ENCODE measurements at regions not wholly inside any gene's neighbourhood (a gene's known extent, or its start where the extent isn't known, plus 50 kb on each side); places are given as distances from the start of the nearest gene placed in this dataset.

- no peak for DNase-seq (ENCODE audit: low read depth in 3 of 3)
Measured at GRCh38 chr22:48683640-48684039, 1144.0 kb downstream of the BRD1 start.

- DNase-seq (ENCODE audit: low read depth in 3 of 3), result no peak
Measured at GRCh38 chr22:48682504-48682903, 1145.2 kb downstream of the BRD1 start.

DNA sequence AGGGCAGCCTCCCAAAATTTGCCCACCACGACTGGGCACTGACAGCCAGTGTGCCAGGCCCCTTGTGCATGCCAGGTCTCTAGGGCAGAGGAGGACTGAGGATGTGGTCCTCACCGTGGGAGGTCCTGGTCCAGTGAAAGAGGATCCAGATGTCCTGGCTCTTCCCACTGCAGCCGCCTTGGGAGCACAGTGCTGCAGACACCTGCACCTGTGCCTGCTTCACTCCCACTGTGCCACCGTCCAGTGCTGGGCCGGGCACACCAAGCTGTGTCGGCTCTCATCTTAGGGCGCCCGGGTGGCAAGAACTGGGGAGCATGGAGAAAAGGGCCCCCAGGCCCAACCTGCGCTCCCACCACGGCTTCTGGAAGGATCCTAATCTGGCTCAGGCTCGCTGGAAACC, 1147.1 kb downstream of the BRD1 start:
- DNase-seq (ENCODE audit: low read depth in 3 of 3), result no peak

DNA sequence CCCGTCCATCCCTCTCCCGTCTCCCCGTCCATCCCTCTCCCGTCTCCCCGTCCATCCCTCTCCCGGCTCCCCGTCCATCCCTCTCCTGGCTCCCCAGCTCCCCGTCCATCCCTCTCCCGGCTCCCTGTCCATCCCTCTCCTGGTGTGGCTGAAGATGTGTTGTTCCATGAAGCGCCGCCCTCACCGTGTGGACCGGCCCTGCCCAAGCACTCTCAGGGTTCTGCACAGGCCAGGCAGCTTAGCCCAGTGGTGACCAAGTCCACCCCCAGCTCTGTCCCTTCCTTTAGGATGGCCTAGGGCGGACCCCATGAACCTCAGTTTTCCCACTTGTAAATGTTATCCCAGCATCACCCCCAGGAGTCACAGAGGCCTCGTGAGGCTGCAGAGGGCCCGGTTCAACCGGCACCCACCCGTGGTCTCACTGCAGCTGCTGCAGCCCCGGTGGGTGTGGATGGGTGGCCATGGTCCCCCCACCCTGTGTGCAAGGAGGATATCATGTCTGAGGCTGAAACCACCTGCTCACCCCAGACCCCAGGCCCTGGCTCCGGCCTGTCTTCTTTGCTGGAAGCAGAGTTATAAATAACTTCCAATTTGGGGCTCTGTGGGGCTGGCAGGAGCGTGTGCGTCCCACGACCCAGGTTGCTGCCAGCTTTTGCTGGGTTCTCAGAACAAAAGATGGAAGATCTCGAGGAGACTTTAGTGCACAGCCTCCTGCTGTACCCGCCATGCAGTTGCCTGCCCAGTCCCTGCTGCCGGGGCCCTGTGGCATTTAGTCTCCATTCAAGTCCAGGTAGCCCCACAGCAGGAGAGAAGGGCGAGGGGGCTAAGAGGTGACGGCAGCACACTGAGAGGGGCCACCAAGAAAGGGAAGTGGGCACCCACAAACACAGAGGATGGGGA, 1147.8 kb downstream of the BRD1 start:
- DNase-seq (ENCODE audit: low read depth in 3 of 3), result no peak

DNA sequence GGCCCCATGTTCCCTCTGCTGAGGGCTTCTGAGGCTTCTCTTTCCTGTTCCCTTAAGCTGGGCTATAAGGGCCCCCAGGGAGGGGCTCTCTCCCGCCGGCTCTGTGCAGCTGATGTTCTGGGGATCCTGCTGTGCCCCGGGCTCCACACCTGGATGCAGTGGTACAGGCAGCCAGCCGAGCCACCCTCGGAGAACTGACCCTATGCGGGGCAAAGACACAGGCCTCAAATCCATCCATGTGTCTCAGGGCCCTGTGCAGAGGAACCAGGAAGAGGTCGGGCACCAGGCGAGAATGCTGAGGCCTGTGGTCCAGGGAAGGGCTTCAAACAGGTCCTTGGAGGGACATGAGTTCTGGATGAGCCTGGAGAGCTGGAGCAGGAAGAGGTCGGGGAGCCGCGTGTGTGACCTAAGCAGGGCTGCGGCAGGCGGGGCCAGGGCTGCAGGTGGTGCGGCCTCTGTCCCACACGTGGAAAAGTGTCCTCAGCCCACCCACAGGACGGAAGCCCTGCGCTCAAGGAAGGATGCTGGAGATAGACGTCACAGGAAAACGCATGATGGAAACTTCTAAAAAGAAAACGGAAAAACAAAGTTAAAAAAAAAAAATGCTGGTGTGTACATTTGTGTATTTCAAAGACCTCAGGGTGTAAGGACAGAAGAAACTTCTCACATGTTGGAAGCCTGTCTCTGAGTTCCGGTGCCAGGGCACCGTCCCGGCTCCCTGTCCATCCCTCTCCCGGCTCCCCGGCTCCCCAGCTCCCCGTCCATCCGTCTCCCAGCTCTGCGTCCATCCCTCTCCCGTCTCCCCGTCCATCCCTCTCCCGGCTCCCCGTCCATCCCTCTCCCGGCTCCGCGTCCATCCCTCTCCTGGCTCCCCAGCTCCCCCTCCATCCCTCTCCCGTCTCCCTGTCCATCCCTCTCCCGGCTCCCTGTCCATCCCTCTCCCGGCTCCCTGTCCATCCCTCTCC, 1149.2 kb downstream of the BRD1 start:
- DNase-seq (ENCODE audit: low read depth in 3 of 3), result no peak

GRCh38 chr22:48677621-48678020, 1150.1 kb downstream of the BRD1 start:
- no peak for DNase-seq (ENCODE audit: low read depth in 3 of 3)

DNA sequence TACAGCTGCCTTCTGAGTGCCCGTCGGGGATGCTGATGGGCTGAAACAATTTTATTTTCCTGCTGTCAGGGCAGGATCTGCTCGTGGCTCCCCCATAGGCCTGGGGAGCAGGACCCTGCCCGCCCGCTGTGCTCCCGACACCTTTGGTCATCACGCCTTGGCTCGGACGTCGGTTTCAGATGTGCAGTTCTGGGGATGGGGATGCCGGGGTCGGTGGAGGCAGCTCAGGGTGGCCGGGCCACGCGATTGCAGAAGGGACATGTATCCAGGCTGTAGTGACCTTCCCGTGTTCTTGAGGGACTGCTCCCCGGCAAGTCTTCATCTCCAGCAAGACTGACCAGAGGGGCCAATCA, 1150.5 kb downstream of the BRD1 start:
- no peak for DNase-seq (ENCODE audit: low read depth in 3 of 3)

- no peak for DNase-seq (ENCODE audit: low read depth in 3 of 3)
Measured at GRCh38 chr22:48676266-48677167, 1151.2 kb downstream of the BRD1 start.

GRCh38 chr22:48675830-48676145, 1151.9 kb downstream of the BRD1 start:
- DNase-seq (ENCODE audit: low read depth in 3 of 3), result no peak

- no peak for DNase-seq (ENCODE audit: low read depth in 3 of 3)
Measured at GRCh38 chr22:48675141-48675829, 1152.4 kb downstream of the BRD1 start.

DNA sequence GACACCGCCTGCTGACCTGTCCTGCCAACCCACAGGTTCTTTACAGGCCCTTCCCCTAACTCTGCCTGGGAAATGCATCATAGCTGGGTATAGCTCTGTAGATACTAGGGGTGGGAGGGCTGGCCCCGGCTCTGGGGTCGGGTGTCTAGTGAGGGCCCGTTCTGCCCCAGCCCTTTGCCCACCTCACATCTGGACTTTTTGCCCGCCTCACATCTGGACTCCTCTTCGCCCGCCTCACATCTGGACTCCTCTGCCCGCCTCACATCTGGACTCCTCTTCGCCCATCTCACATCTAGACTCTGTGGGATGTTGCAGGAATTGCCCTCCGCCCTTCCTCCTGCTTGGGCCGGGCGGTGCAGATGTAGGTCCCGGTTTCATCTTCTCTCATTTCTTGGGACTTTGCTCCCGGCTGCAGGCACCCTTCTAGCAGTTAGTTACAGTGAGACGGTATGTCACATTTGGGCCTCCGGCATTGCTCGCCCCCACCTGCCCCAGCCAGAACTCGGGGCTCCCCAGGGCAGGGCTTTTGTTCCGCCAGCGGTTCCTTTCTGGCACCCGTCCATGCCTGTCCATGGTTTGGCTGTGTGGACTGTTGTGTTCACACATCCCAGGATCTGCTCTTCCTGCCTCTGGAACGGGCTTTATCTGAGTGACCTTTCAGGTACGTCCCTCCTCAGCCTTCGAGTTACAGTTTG, 1153.7 kb downstream of the BRD1 start:
- no peak for DNase-seq (ENCODE audit: low read depth in 3 of 3)

DNA sequence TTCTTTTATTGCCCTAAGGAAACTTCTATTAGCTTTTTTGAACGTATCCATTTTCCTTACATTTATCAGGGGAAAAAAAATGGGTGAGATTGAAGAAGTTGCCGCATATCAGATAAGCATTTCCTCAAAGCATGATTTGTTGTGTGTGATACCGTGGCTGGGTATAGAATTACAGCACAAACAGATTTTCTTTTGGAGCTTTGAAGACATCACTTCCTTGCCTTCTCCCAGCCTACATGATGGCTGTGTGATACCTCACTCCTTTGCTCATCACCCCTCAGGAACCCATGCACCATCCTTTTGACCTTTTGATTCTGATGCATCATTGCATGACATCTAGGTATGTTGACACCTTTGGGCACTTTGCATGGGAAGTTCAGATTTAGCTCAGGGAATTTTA, 1155.3 kb downstream of the BRD1 start:
- no peak for DNase-seq (ENCODE audit: low read depth in 3 of 3)

- no peak for DNase-seq (ENCODE audit: low read depth in 3 of 3)
Measured at GRCh38 chr22:48670731-48671130, 1156.9 kb downstream of the BRD1 start.

- no peak for DNase-seq (ENCODE audit: low read depth in 3 of 3)
Measured at GRCh38 chr22:48669986-48670716, 1157.5 kb downstream of the BRD1 start.

DNA sequence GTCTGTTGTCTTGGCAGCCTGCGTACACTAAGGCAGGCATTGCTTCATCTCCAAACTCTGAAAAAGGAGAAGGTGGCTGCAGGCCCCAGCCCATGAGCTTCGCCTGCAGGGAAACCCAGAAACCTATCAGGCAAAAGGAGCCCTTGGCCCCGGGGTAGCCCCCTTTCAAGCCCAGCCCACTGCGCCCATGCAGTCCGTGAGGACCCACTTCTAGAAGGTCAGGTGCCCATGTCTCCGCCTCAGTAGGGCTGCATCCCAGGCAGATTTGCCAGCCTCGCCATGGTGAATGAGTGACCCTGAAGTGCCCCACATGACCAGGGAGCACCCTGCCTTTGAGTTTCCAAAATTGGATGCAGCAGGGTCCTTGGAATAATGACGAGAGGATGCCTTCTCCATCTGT, 1158.4 kb downstream of the BRD1 start:
- no peak for DNase-seq (ENCODE audit: low read depth in 3 of 3)

GRCh38 chr22:48667289-48667688, 1160.4 kb downstream of the BRD1 start:
- DNase-seq (ENCODE audit: low read depth in 3 of 3), result no peak

DNA sequence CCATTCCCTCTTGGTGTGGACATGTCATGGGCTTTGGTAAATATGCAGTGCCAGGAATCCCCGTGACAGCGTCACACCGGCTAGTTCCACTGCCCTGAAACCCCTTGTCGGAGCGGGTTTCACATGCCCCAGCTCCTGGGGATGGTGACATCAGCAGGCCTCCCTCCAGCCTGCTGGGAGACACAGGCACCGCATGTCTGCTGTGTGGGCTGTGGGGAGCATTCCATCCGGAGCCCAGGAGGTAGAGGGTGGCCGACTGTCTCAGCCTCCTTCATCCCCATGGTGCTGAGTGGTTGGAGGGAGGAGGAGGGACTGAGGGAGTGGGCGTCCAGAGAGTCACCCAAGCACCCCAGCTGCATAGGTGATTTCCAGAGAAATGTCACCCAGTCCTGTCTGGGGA, 1161.1 kb downstream of the BRD1 start:
- no peak for DNase-seq (ENCODE audit: low read depth in 3 of 3)

DNA sequence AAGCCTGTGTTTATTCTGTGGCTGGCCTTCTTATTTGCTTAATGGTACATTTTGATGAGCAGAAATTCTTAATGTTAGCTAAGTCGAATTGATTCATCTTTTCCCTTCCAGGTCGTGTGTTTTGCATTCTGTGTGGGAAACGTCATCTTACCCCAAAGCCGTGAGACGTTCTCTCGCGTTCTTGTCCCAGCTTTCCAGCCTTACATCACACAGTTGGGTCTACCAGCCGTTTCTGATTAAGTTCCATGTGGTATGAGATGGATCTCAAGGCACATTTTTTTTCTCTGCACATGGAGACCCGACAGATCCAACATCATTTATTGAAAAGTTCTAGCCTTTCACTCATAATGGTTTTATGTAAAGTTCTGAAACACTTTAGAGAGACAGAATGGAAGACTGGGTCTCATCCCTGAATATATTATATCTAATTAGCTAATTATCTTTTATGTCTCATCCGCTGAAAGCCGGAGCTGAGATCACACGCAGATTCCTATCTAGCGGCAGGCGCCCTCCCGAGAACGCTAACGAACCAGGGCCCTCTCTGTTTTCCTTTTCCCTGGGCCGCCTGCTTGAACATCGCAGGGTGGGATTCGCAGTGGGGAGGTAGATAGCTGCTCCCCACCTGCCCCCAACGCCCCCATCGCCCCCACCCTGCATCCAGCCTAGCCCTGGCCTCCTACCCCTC, 1162.2 kb downstream of the BRD1 start:
- no peak for DNase-seq (ENCODE audit: low read depth in 3 of 3)

- no peak for DNase-seq (ENCODE audit: low read depth in 3 of 3)
Measured at GRCh38 chr22:48664586-48664985, 1163.1 kb downstream of the BRD1 start.

Measured in stimulated activated CD4-positive, alpha-beta T cell treated with anti-CD3 and anti-CD28 coated beads, TNF-alpha, amount 100 ng/mL, for 48 hours (primary cell).